NCI-H1694 (cell line): ENCODE measurements at regions not wholly inside any gene's neighbourhood (a gene's known extent, or its start where the extent isn't known, plus 50 kb on each side); places are given as distances from the start of the nearest gene placed in this dataset.
"Not testable (repeated sequence)": the region's sequence is repeated elsewhere in the genome, so short reads cannot be mapped to it uniquely, and the experiment has no call there.

ENCODE experiments used
- DNase-seq: peaks from one replicate; lab custom pipeline; 2025; lab: John Stamatoyannopoulos, UW

- DNase-seq: no peak
Measured at GRCh38 chr10:6871128-6871527, 291.1 kb upstream of the PRKCQ start.

- DNase-seq: no peak
Measured at GRCh38 chr10:6868036-6868725, 288.1 kb upstream of the PRKCQ start.

DNA sequence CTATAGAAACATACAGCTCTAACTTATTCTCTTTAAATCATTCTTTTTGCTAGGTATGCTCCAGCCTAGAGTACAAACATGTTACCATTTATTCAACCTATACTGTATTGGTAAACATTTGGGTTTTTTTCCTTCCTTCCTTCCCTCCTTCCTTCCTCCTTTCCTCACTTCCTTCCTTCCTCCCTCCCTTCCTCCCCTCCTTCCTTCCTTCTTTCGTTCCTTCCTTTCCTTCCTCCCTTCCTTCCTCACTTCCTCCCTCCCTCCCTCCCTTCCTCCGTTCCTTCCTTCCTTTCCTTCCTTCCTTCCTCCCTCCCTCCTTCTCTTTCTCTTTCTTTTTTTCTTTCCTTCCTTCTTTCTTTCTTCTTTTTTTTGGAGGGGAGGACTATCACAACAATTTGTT is 286.7 kb upstream of the PRKCQ start:
- DNase-seq: no peak

GRCh38 chr10:6864142-6864541 is 284.1 kb upstream of the PRKCQ start:
- DNase-seq: no peak

DNA sequence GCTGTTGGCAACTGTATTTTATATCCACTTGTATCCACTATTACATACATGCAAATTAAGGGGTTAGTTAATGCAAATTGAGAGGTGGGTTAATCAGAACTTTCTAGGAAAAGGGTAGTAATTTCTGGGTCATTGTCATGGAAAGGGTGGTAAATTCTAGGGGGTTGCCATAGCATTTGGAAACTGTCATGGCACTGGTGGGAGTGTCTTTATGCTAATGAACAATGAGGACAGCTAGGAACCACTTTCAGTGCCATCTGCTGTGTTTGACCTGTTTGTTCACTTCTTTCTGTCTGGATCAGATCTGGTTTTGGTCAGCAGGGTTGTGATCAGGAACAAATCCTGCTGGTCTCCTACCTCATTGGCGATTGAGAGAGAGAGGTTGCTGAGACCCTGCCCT is 283.3 kb upstream of the PRKCQ start:
- DNase-seq: no peak

GRCh38 chr10:6850452-6850851 is 270.4 kb upstream of the PRKCQ start:
- no peak for DNase-seq

GRCh38 chr10:6847561-6847960 is 267.5 kb upstream of the PRKCQ start:
- DNase-seq: no peak

GRCh38 chr10:6843894-6844650 is 264.0 kb upstream of the PRKCQ start:
- DNase-seq: no peak

DNA sequence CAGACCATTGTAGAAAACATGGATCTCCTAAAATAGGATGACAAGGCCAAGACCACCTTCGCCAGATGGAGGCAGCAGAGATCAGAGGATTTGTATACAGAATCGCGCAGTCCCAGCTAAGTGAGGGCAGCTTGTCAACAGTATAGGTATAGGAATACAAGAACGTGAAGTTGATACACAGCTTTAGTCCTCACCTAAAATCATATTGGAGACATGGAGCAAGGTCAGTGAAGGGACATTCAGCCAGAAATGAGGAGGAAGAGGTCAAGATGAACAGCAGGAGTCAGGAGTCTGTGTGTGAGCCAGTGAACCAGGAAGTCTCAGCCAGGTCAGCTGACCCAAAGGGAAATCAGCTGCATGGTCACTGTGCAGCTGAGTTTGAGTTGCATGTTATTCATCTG is 263.4 kb upstream of the PRKCQ start:
- DNase-seq: no peak

DNA sequence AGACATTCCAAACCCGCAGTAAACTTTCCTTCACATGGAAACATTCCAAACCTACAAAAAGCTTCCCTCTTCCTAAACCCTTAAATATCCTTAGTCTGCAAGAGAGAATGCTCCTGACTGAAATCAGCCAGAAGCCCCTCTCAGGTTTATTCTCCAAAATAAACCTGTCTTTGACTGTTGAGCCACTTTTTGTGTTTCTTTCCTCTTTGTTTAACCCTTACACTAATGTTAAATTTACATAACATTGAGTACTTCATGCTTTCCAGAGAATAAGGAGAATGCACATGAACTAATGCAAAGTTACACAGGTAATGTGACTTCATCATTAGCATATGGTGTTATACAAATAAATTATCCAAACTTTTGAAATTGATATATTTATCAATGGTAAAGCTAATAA is 262.6 kb upstream of the PRKCQ start:
- DNase-seq: no peak

DNA sequence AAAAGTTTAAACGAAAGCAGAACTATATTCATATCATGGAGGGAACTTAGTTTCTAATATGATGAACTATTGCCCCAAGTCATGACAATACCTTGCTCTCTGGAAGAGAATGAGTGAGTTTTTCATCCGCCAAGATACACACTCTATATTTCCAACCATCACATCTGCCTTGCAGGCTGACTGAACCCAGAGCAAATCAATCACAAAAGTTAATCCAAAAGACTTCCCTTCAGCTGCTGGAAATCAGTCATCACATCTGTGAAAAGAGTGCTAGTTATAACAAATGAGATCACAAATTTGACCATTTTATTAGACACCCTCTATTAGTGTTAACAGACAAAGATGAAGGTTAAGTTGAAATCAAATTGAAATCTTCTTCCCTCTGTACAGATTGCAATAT is 261.7 kb upstream of the PRKCQ start:
- DNase-seq: no peak

DNA sequence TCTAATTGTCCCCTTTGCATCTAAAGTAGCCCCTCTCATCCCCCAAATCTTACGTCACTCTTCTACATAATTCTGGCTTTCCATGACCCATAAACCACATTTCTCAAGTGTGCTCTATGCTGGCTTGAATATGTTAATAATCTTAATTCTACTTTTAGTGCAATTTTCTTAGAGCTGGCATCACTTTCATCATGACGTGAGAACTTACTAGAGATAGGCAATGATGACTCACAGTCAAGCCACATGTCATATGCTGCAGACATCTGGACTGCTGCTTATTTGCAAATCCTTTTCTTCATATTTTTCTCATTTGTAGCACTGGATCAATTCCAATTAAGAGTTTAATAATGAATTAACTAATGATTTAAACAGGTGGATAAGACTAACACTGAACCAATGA is 260.7 kb upstream of the PRKCQ start:
- DNase-seq: no peak

- DNase-seq: no peak
Measured at GRCh38 chr10:6840201-6840691, 260.2 kb upstream of the PRKCQ start.

DNA sequence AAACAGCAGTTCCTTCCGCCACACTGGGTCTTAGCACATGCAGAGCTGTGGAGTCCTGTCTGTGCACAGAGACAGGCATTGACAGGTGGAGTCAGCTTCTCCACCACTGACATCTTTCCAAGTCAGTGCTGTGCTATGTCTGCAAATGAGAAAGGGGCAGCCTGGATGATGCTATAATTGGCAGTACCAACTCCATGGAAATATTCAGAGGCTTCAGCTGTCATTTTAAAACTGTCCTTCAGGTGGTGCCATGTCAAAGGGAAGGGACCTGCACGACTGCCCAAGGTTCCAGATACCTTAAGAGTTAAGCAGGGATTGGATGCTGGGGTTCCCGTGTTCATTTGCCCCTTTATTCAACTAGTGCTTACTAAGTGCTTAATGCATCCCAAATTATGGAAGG is 258.0 kb upstream of the PRKCQ start:
- DNase-seq: no peak

DNA sequence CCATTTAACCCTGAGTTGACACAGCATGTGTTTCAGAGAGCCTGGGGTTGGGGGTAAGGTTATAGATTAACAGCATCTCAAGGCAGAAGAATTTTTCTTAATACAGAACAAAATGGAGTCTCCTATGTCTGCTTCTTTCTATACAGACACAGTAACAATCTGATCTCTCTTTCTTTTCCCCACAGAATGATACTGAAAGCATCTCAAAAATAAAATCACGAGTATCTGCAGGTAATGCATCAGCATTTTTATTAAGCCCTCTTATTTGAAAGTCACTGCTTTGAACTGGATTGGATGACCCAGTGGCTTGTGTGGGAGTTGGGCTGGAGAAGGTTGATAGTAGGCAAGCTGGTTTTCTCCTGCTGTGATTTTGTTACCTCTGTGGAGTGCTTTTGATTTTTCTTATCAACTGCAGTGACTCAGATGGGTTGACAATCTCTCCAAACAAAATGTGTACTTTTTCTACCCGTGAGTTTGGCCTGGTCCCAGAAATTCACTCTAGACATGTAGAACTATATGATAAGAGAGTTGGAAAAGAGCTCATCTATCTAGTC is 253.5 kb upstream of the PRKCQ start:
- DNase-seq: no peak

GRCh38 chr10:6830981-6831380 is 250.9 kb upstream of the PRKCQ start:
- not testable (repeated sequence) for DNase-seq

DNA sequence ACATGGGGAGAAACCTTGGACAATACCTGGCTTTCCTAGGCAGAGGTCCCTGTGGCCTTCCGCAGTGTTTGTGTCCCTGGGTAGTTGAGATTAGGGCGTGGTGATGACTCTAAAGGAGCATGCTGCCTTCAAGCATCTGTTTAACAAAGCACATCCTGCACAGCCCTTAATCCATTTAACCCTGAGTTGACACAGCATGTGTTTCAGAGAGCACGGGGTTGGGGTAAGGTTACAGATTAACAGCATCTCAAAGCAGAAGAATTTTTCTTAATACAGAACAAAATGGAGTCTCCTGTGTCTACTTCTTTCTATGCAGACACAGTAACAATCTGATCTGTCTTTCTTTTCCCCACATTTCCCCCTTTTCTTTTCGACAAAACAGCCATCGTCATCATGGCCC is 244.7 kb upstream of the PRKCQ start:
- DNase-seq: not testable (repeated sequence)

GRCh38 chr10:6823770-6824169 is 243.7 kb upstream of the PRKCQ start:
- no peak for DNase-seq

- no peak for DNase-seq
Measured at GRCh38 chr10:6819301-6819700, 239.2 kb upstream of the PRKCQ start.

GRCh38 chr10:6817770-6818169 is 237.7 kb upstream of the PRKCQ start:
- no peak for DNase-seq

DNA sequence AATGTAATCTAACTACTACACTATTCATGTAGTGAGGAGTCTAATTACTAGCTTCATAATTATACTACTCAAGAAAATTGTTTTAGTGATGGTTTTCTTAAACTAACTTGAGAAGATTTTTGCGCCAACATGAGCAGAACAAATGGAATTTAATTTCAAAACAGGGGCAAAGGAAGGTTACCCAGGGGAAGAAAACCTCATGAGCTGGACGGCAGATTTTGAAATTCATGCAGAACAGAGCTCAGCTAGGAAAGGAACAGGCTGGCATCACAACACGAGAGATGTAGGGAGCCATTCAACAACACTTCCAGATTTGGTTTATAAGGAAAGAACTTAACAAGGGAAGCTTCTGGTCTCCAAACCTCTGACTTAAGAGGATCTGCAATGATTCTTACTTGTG is 235.3 kb upstream of the PRKCQ start:
- DNase-seq: no peak

GRCh38 chr10:6813856-6814255 is 233.8 kb upstream of the PRKCQ start:
- DNase-seq: no peak

DNA sequence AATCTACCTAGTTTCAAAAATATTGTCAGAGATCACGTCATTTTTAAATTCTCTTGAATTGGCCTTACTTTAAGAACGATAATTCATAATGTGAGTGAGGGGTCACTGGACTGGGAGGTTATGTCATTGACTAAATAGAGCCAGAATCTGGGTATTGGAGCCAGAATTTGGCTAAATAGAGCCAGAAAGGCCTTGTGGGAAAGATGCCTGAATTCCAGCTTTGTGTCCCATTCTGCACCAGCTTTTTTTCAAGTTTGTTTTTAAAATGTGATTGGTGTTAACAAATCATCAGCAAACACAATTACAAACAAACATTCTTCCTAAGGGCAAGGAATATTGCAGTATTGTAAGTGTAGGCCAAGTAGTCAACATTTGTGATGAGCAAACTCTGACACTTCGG is 233.2 kb upstream of the PRKCQ start:
- DNase-seq: no peak
